HCT116 (cell line): ENCODE measurements at regions not wholly inside any gene's neighbourhood (a gene's known extent, or its start where the extent isn't known, plus 50 kb on each side); places are given as distances from the start of the nearest gene placed in this dataset.

ENCODE experiments used
- ATAC-seq: fragments of 200-7000 bp; cut with Tn5 transposase; 2 replicates; pipeline ENCODE4 v1.9.1; 2020; ENCODE audit warnings: mild to moderate bottlenecking, moderate library complexity
- BruUV-seq: library from RNA; stranded (reverse); fragments of 400-500 nt; replicated peaks from 2 replicates; lab custom pipeline; 2021; lab: Mats Ljungman, UMichigan
- CTCF ChIA-PET: fragments of 300-600 bp; sonication (Branson Sonifier 250); formaldehyde crosslinking; loops from one replicate; lab custom pipeline; 2021; ENCODE audit warnings: antibody characterized with exemption; lab: Charles Lee
- POLR2A ChIA-PET: fragments of 300-600, 350-600 bp; sonication (Branson Sonifier 250); formaldehyde crosslinking; loops from one replicate; lab custom pipeline; 2021; ENCODE audit warnings: antibody characterized with exemption; lab: Charles Lee
- RAD21 ChIA-PET, 2 experiments: fragments of 300-600 bp; sonication (Branson Sonifier 250); formaldehyde crosslinking; loops; one replicate each; lab custom pipeline; 2023; ENCODE audit warnings: low total read pairs in 2 of 2; ENCODE audit not compliant: uncharacterized antibody in 2 of 2, unreplicated experiment in 2 of 2, low non-redundant PET in 1 of 2; lab: Charles Lee
- DNase-seq: peaks from one replicate; pipeline ENCODE4 v3.0.0-alpha.2; 2010; ENCODE audit warnings: low read depth, low spot score
- H2AFZ ChIP-seq: fragments of 200-600 bp; shearing (Covaris generic), sonication (generic); 2 replicates; pipeline ENCODE4 v1.6.1; 2017; ENCODE audit warnings: low read depth, mixed run types, mixed read lengths, antibody characterized with exemption, low read length; ENCODE audit not compliant: poor library complexity, severe bottlenecking
- H3K27ac ChIP-seq: 2 replicates; pipeline ENCODE4 v1.5.1; 2012; ENCODE audit warnings: low read depth, low read length
- H3K27me3 ChIP-seq: fragments of 200-600 bp; sonication (generic); 2 replicates; pipeline ENCODE4 v1.6.1; 2016; ENCODE audit warnings: mixed run types, low read length, mixed read lengths; ENCODE audit not compliant: insufficient read depth
- H3K36me3 ChIP-seq, 2 experiments: fragments of 200-500 bp in 1 of 2; fragments of 200-600 bp in 1 of 2; sonication (Bioruptor generic) in 1 of 2; sonication (generic) in 1 of 2; 2 replicates each; pipeline versions ENCODE4 v1.5.1 to v1.6.1; 2014 to 2016; ENCODE audit warnings: low read length in 2 of 2, inconsistent platforms in 1 of 2, mixed read lengths in 1 of 2, mixed run types in 1 of 2; ENCODE audit not compliant: insufficient read depth in 2 of 2, control insufficient read depth in 1 of 2
- H3K4me1 ChIP-seq, 2 experiments: fragments of 200-600 bp in 1 of 2; sonication (generic) in 1 of 2; 2 replicates each; pipeline versions ENCODE4 v1.5.1 to v1.6.1; 2012 to 2017; ENCODE audit warnings: low read length in 2 of 2, inconsistent platforms in 1 of 2, mild to moderate bottlenecking in 1 of 2, mixed read lengths in 1 of 2, mixed run types in 1 of 2, moderate library complexity in 1 of 2; ENCODE audit not compliant: insufficient read depth in 2 of 2, control insufficient read depth in 1 of 2
- H3K4me2 ChIP-seq: fragments of 200-600 bp; sonication (generic); 2 replicates; pipeline ENCODE4 v1.6.1; 2017; ENCODE audit warnings: mixed run types, low read length, mixed read lengths
- H3K4me3 ChIP-seq, 2 experiments: fragments of 200-600 bp in 1 of 2; sonication (generic) in 1 of 2; replicated peaks in 1 of 2; 2 replicates each; pipeline ENCODE4 v1.5.1; 2011 to 2016; ENCODE audit warnings: low read length in 2 of 2, control low read depth in 1 of 2, low read depth in 1 of 2, mild to moderate bottlenecking in 1 of 2, mixed read lengths in 1 of 2, mixed run types in 1 of 2
- H3K79me2 ChIP-seq: fragments of 200-600 bp; sonication (generic); 2 replicates; pipeline ENCODE4 v1.6.1; 2017; ENCODE audit warnings: mild to moderate bottlenecking, mixed run types, low read length, moderate library complexity, mixed read lengths; ENCODE audit not compliant: insufficient read depth
- H3K9ac ChIP-seq: fragments of 200-600 bp; sonication (generic); 2 replicates; pipeline ENCODE4 v1.6.1; 2016; ENCODE audit warnings: low read length, mixed read lengths
- H3K9me2 ChIP-seq: fragments of 200-600 bp; sonication (generic), shearing (Covaris generic); 2 replicates; pipeline ENCODE4 v1.6.1; 2017; ENCODE audit warnings: mixed run types, mild to moderate bottlenecking, moderate library complexity; ENCODE audit not compliant: insufficient read depth
- H3K9me3 ChIP-seq, 2 experiments: fragments of 200-500 bp in 1 of 2; fragments of 200-600 bp in 1 of 2; sonication (Bioruptor generic) in 1 of 2; sonication (generic) in 1 of 2; 2 replicates each; pipeline ENCODE4 v1.6.1; 2014 to 2017; ENCODE audit warnings: low read length in 2 of 2, mixed read lengths in 2 of 2, inconsistent platforms in 1 of 2, low read depth in 1 of 2, mild to moderate bottlenecking in 1 of 2, mixed run types in 1 of 2, moderate library complexity in 1 of 2; ENCODE audit not compliant: control insufficient read depth in 1 of 2, insufficient read depth in 1 of 2
- H4K20me1 ChIP-seq: fragments of 200-600 bp; sonication (generic), shearing (Covaris generic); 2 replicates; pipeline ENCODE4 v1.6.1; 2017; ENCODE audit warnings: mixed run types, mild to moderate bottlenecking, moderate library complexity; ENCODE audit not compliant: insufficient read depth
- CTCF ChIP-seq, 3 experiments: fragments of 200-600 bp in 1 of 3; sonication (generic) in 1 of 3; IDR thresholded peaks in 2 of 3; conservative IDR thresholded peaks in 1 of 3; 2 replicates each; pipeline ENCODE4 v1.5.1; 2012 to 2017; ENCODE audit warnings: low read depth in 2 of 3, low read length in 2 of 3, antibody characterized with exemption in 1 of 3, borderline replicate concordance in 1 of 3, control low read depth in 1 of 3, mild to moderate bottlenecking in 1 of 3, mixed read lengths in 1 of 3, mixed run types in 1 of 3, moderate library complexity in 1 of 3; ENCODE audit not compliant: insufficient read depth in 1 of 3
- ELF1 ChIP-seq: IDR thresholded peaks from 2 replicates; pipeline ENCODE4 v1.6.1; 2012; ENCODE audit warnings: low read depth, borderline replicate concordance
- EZH2 ChIP-seq: fragments of 200-600 bp; sonication (generic); IDR thresholded peaks from 2 replicates; pipeline ENCODE4 v1.6.1; 2017; ENCODE audit warnings: antibody characterized with exemption, mixed run types
- EZH2phosphoT487 ChIP-seq: fragments of 200-600 bp; IDR thresholded peaks from 2 replicates; pipeline ENCODE4 v1.6.1; 2018; ENCODE audit warnings: antibody characterized with exemption, borderline replicate concordance
- FOSL1 ChIP-seq: IDR thresholded peaks from 2 replicates; pipeline ENCODE4 v1.6.1; 2012; ENCODE audit warnings: low read depth
- MAX ChIP-seq: IDR thresholded peaks from 2 replicates; pipeline ENCODE4 v1.6.1; 2012
- POLR2A ChIP-seq: IDR thresholded peaks from 2 replicates; pipeline ENCODE4 v1.7.0; 2011; ENCODE audit warnings: borderline replicate concordance; ENCODE audit not compliant: insufficient read depth, insufficient read length; ENCODE audit errors: extremely low read depth
- REST ChIP-seq: IDR thresholded peaks from 2 replicates; pipeline ENCODE4 v1.6.1; 2012; ENCODE audit warnings: low read depth
- YY1 ChIP-seq: IDR thresholded peaks from 2 replicates; pipeline ENCODE4 v1.6.1; 2011; ENCODE audit warnings: low read length, low read depth, moderate library complexity, mild to moderate bottlenecking; ENCODE audit not compliant: insufficient replicate concordance; ENCODE audit errors: extremely low read depth
- ZNF274 ChIP-seq: fragments of 200-500 bp; sonication (Bioruptor generic); IDR thresholded peaks from 2 replicates; pipeline ENCODE4 v1.6.1; 2014; ENCODE audit warnings: mild to moderate bottlenecking, low read depth, low read length, inconsistent platforms
- intact Hi-C: fragments of 100-400 bp; cut with micrococcal nuclease; formaldehyde crosslinking; loops from 2 replicates; pipeline ENCODE4 v1.10.0; 2022
- TF ChIP-seq, protein P1 (sequence below): IDR thresholded peaks from 2 replicates; pipeline ENCODE4 v1.6.1; 2012

DNA sequence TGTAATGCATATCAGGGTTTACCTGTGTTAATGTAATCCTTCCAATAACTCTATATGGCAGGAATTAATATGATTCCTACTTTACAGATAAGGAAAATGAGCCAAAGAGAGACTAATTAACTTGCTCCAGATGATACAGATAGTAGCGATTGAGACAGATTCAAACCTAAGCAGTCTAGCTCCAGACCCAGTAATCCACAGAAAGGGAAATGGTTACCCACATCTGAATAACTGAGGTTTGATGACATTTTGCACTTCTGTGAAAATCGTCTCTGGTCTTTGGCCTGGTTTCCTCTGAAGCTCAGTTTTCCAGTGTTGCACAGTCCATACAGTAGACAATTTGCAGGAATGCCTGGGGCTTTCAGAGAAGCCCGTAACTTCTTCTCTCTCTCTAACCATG lies 177.1 kb upstream of the UMPS start (continued):
- no peak for TF ChIP-seq REST
- TF ChIP-seq EZH2phosphoT487, result no peak
- TF ChIP-seq EZH2, result no peak

DNA sequence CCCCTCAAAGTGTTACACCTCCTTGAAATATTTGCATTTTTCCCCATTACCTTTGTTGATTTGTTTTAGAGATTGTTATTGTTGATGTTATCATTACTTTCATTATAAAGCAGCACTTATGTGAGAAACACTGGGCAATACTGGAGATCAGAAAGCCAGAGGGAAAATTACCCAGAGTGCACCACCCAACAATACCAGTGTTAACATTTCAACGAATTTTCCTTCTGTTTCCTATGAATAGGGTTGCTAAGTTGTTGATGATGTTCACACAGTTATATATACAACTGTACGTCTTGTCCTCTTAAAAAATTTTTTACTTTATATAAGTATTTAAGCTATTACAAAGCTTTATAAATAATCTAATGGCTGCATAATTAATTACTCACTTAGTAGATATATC lies 173.6 kb upstream of the UMPS start:
- Histone ChIP-seq H3K9ac (no peak overlapping the region), H3K4me1 (peaks cover 10 to 15% of the 10 kb centered on the region in 2 experiments; a peak in 3 of 4 replicates), H4K20me1 (no peaks in the 10 kb centered on the region), H3K4me3 (no peak overlapping the region), H3K9me3 (no peaks in the 10 kb centered on the region), H2AFZ (no peak overlapping the region), H3K4me2 (no peak overlapping the region), H3K9me2 (no peaks in the 10 kb centered on the region), H3K79me2 (no peaks in the 10 kb centered on the region), H3K27me3 (peaks cover 43% of the 10 kb centered on the region), H3K36me3 (no peaks in the 10 kb centered on the region), H3K27ac (no peak overlapping the region)
- RAD21 ChIA-PET, result no interaction called here
- no TSS peak for BruUV-seq
- POLR2A ChIA-PET, result no interaction called here
- TF ChIP-seq FOSL1 (no peak), POLR2A (no peak), YY1 (no peak), ZNF274 (no peak), MAX (no peak), ELF1 (no peak), CTCF (IDR thresholded peaks at IDR 0.05 in 2 of 3, conservative IDR thresholded peaks at IDR 0.05 in 1 of 3; ENCODE audit: borderline replicate concordance in 1 of 3, insufficient read depth in 1 of 3, low read depth in 2 of 3, low read length in 2 of 3) (no peak), EZH2 (no peak)
- TF ChIP-seq, protein P1, sequence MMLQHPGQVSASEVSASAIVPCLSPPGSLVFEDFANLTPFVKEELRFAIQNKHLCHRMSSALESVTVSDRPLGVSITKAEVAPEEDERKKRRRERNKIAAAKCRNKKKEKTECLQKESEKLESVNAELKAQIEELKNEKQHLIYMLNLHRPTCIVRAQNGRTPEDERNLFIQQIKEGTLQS, result no peak
- CTCF ChIA-PET, result interaction anchor here (1.0 to 1.2 kb wide), 3 partner anchors 89 to 205 kb away, joined by 3 to 5 read pairs (median 3); no protein-coding TSS in a partner anchor
- ATAC-seq (no peak), DNase-seq (no peak)
- intact Hi-C loops, result loop anchor here (10.0 kb wide), 1 partner anchor 912 kb away; no protein-coding TSS in a partner anchor
